Kasumi-1 (cell line): ENCODE measurements at regions not wholly inside any gene's neighbourhood (a gene's known extent, or its start where the extent isn't known, plus 50 kb on each side); places are given as distances from the start of the nearest gene placed in this dataset.
A peak's percentile ranks its signal among the peaks of the same experiment; 100 is the strongest.

Experiments
- DNase-seq, 2 experiments: peaks; one replicate each; lab custom pipeline; 2025; lab: John Stamatoyannopoulos, UW

DNA sequence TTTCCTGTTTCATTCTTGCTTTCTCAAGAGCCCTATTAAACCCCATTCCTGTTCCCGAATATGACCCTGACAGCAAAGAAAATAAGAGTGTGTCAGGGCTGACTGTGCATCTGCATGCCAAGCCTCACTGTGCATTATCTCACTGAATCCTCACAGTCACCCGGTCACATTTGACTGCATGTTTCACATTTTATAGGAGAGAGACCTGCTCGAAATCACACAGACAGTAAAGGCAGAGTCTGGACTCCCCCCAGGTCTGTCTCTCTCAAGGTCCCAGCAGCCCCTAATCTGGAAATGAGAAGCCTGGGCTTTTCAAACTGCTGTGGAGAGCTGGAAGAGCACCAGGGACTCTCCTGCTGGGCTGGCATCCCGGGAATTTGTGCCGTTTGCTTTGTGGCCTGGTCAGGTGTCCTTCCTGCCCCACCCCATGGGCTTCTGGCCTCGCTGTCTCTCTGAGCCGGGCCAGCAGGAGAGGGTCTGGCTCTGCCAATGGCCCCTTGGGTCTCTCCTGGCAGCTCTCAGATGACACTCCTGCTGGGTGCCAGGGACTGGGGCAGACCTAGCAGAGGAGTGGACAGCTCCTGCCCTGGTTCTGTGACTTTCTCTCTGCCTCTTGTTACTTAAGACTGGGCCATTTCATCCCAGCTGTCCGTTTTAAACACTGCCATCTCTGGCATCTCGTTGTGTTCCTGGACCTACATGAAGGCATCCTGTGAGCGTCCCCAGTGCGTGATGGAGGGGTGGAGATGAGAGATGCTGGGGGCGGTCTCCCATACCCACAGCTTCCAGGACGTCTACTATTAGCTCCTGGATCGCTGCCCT is 173.6 kb downstream of the ARHGAP12 start:
- no peak for DNase-seq

DNA sequence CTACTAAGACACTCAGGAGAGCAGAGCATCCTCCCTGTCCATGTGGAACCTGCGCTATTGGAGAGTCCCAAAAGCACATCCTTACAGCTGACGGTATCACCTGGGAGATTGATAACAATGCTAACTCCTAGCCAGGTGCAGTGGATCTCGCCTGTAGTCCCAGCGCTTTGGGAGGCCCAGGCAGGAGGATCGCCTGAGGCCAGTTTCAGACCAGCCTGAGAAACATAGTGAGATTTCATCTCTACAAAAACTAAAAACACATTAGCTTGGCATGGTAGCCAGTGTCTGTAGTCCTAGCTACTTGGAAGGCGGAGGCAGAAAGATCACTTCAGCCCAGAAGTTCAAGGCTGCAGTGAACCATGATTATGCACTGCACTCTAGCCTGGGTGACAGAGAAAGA is 174.9 kb downstream of the ARHGAP12 start:
- no peak for DNase-seq

DNA sequence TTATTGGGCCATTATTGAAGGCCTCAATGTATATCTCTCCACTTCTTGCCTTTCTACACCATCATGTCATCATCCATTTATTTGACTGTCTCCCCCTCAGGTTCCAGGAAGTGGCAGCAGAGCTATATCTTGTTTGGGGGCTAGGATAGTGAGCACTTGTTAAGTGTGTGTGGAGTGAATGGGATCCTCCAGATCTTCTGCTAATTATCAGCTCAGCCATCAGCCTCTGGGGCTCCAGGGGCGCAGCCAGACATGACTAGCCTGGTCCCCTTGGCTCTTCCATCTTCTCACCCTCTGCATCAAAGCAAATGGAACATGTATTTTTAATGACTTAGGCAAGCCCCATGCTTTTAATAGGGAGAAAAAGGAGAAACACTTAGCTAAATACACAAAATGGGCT is 176.5 kb downstream of the ARHGAP12 start:
- no peak for DNase-seq

DNA sequence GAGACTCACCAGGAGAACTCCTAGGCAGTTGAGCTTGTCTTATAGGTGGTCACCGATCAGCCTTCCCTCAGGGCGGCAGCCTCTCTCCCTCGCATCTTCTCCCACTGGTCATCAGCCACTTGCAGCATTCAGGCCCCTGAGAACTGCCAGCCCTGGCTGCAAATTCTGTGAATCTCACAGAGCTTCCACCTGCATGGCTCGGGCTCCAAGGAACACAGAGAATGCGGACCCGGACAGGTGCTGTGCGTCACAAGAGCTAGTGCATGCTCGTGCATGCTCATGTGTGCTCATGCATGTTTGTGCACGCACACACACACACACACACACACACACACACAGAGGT is 176.9 kb downstream of the ARHGAP12 start:
- no peak for DNase-seq

DNA sequence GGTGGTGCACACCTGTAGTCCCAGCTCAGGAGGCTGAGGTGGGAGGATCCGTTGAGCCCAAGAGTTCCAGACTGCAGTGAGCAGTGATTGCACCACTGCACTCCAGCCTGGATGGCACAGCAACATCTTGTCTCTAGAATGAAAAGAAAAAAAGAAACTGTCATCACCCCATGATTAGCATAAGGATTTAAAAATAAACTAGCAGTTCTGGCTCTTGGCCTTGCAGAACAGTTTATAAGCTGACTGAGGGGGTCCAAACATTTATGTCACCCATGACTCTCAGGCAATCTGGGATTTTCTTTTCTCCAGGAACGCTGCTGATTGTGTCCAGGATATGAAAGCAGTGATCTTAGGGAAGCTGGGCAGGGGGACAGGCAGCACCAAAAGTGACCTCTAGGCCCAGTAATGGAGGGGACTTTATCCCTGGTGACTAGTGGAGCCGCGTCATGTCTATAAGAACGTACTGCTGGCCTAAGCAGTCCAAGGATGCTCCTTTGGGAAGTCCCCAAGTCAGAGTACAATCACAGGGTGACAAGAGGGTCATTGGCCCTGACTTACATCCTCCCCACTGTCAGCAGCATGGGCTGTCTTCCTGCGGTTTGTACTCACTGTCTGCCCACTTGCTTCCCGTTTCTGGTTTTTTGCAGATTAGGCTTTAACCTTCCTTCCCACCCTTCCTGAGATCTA is 177.4 kb downstream of the ARHGAP12 start:
- DNase-seq: peak; percentile 84 to 91

DNA sequence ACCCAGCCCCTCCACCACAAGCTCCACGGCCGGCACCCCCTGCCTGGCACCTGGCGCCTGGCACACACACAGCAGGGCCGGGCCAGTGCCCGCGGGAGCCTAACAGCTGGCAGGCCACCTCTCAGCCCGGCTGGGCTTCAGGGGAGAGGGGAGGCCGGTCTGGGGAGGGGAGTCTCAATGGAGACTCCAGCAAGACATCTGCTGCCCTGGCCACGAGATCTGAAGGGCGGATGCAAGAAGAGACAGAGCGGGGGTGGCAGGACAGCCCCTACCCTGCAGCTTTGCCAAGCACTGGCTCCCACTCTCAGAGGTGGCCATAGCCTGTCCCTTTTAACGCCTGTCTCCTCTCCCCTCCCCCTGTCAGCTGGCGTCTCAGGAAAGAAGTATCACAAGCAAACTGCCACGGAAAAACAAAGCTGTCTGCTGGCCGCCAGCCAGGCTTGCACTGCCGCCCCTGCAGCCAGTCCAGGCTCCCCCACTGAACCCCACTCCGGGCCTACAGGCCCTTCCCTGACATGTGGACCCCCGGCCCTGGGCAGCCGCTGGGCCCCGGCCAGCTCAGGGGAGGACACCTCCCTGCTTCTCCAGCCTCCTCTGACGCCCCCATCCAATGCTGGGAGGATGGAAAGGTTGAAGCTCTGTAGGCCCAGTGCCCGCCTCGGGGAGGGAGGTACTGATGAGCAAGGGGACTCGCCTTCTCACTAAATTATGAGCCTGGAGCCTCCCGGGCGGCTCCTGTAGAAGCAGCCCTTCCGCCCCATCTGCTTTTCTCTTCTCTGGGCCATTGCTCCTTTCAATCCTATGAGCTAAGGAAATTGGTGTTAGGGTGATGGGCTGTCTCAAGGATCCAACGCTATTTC is 178.4 kb downstream of the ARHGAP12 start:
- no peak for DNase-seq

DNA sequence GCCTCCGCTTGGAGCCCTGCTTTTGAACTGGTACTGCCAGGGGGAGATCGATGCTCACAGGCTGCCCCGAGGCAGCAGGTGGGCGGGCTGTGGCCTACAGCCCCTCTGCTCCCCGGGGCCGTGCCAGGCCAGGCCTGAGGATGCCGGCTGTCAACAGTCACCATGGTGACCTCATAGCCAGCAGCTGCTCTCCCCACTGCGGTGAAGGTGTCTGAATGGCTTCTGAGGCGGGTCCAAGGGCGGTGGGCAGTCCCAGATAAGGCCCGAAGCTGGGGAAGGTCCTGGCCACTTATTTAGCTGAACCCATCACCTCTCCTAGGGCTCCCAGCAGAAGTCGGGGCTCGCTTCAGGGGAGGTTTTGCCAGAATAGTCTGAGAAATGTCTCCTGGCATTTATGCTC is 179.3 kb downstream of the ARHGAP12 start:
- DNase-seq: no peak

DNA sequence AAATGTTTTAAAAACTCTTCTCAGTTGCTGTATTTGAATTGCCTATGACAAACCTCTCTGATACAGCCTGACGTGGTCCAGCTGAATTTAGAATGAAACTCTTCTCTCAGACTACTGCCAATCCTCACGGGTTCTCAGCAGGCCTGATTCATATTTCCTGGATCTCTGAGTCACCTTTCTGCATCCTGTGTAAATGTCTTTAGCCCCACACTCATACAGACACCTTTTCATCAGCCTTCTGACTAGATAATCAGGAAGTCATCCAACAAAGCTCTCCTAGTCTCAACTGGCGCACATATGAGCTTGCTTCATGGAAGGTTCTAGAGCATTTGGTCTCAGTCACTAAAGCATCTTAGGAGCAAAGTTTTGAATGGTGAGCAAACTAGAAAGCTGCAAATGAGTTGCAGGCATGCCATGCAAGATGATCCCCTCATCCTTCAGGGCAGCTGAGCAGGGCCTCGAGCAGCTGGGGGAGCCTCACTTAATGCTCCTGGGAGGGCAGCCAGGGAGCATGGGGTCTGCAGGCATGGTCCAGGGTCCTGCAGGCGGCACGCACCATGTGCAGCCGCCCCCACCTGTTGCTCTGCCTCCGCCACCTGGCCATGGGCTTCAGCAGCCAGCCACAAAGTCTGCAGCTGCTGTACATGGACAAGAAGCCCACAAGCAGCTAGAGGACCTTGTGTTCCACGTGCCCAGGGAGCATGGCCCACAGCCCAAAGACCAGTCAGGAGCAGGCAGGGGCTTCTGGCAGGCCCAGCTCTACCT is 182.8 kb downstream of the ARHGAP12 start:
- peak; percentile 27 to 43 for DNase-seq

DNA sequence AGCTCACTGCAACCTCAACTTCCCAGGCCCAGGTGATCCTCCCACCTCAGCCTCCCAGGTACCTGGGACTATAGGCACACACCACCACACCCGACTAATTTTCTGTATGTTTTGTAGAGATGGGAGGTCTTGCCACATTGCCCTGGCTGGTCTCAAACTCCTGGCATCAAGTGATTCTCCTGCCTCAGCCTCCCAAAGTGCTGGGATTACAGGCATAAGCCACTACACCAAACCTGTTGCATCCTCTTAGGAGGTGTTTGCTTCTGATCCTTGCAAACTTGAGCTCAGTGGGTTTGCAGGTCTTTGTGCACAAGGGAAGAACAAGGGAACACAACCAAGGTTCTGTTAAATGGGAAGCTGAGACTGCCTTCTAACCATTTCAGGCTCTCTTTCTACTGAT is 184.6 kb downstream of the ARHGAP12 start:
- no peak for DNase-seq

DNA sequence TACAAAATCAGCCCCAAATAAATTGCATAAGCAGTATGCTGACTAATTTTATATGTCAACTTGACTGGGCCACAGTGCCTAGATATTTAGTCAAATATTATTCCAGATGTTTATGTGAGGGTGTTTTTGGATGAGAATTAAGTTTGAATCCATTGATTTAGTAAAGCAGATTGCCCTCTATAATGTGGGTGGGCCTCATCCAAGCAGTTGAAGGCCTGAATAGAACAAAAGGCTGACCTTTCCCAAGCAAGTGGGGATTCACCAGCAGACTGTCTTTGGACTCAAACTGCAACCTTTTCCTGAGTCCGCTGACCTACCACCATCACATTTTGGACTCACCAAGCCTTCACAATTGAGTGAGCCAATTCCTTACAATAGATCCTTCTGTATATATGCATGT is 186.4 kb downstream of the ARHGAP12 start:
- no peak for DNase-seq

DNA sequence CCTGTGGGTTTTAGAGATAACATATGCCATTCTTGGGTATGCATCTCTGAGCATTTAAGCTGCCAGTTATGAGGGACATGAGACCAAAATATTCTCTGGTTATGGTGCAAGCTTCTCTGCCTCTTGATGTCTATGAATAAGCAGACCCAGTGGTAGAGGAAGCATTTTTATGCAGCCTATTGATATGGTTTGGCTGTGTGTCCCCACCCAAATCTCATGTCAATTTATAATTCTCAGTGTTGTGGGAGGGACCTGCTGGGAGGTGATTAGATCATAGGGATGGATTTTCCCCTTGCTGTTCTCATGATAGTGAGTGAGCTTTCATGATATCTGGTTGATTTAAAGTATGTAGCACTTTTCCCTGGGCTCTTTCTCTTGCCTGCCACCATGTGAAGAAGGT is 187.2 kb downstream of the ARHGAP12 start:
- DNase-seq: no peak

DNA sequence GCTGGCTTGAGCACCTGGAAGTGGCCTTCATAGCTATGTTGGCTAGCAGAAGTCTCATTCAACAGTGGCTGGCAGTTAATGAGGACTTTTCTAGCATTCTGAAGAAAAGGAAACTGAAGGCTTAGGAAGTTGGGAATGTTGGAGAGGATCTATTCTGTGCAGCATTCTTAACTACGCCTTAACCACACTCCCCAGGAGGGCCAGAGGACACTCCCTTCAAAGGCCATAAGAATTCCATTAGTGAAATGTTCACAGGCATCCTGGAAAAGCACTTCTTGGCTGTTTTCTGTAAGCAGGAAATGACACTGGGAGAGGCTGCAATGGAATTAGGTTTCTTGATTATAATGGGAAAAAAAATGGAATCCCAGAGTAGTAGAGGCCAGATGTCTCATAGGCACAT is 188.9 kb downstream of the ARHGAP12 start:
- DNase-seq: no peak

DNA sequence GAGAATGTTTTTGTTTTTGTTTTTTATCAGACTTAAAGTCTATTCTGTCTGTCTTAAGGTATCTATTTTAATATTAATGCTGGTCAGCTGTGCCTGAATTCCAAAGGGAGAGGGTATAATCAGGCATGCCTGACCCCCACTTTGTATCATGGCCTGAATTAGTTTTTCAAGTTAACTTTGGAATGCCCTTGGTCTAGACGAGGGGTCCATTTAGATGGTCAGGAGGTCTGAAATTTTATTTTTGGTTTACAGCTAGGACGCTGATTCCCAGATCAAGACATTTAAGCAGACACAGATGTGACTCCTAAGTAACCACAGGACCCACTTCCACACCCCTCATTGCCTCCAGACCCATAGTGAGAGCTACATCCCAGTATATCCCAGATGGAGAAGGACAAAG is 189.5 kb downstream of the ARHGAP12 start:
- no peak for DNase-seq

DNA sequence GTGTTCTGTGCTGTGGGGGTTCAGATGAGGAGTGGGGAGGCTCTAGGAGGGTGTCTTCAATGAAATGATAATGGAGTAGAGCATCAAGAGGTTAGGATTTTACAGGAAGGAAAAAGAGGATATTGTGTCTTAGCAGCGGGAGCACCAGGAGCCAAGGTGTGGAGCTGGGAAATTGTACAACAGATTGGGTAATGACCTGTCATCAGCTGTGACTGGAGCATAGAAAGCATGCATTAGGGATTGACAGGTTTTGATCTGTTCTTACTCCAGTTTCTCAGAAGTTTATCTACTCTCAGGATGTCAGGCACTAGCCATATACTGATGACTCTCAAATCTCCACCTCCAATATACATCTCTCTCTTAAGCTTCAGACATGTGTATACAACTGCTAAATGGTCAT is 196.9 kb downstream of the ARHGAP12 start:
- no peak for DNase-seq

DNA sequence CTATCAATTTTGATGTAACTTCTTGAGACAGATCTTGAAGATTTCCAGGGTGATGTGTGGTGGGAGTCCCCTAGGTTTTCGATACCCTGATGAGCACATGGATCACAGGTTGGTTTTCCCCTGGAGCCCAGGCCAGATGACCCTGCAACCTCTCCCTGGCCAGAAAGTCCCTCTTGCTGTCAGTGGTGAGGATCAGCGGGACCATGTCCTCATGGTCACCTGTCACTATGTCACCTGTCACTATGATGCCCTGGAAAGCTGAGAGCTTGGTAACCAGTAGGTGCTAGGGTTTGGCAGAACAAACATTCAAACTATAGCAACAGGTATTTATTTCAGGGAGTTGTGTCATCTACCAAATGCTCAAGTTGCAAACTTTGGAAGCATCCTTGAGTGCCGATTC is 197.9 kb downstream of the ARHGAP12 start:
- DNase-seq: no peak

DNA sequence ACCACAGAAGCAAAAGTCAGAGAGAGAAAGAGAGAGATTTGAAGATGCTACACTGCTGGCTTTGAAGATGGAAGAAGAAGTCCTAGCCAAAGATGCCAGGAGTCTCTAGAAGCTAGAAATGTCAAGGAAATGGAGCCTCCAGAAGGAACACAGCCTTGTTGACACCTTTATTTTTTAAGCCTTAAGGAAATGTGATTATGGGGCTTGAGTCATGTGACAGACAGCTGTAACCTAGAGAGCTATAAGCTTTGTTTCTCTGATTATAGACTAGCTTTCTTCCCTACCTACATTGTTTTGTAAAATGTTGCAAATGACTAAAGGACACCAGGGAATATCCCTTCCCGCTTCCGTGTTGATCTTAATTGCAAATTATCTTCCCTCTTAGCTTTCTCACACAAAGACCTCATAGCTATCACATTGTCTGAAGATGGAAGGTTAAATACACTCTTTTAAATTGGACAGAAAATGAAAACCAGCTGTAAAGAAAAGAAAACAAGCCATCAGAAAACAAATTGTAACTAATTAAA is 199.9 kb downstream of the ARHGAP12 start:
- DNase-seq: no peak

DNA sequence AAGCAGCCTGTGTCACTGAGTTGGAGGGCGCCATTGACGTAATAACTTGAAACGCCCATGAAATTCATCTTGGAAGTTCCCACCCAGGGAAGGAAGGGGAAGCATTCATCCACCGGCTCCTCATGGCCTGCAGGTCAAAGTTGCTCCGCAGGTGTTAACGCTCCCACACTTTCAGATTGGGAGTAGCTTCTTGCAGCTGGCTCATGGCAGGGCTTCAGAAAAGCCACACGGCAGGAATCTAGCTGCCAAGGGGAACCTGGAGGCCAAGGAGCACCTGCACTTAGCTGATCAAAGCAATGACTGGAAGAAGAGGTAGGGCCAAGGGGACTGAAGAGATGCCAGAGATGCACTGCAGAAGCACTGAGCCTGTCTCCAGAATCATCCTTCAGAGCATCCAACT is 203.2 kb downstream of the ARHGAP12 start:
- DNase-seq: no peak

DNA sequence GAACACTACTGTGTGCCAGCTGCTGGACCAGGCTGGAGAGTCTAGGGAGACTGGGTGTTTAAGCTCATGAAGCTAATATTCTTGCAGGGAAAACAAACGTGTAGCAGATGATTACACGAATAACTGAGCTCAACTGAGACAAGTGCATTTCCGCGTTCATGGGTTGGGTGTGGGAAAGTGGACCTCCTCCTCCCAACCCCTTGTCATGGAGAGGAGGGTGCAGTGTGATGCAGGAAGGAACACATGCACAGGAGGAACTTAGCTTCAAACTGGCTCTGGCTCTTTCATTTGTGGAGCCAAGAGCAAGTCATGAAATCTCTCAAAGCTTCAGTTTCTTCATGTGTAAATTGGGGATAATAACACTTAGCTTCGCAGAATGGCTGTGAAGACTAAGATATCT is 204.3 kb downstream of the ARHGAP12 start:
- no peak for DNase-seq

DNA sequence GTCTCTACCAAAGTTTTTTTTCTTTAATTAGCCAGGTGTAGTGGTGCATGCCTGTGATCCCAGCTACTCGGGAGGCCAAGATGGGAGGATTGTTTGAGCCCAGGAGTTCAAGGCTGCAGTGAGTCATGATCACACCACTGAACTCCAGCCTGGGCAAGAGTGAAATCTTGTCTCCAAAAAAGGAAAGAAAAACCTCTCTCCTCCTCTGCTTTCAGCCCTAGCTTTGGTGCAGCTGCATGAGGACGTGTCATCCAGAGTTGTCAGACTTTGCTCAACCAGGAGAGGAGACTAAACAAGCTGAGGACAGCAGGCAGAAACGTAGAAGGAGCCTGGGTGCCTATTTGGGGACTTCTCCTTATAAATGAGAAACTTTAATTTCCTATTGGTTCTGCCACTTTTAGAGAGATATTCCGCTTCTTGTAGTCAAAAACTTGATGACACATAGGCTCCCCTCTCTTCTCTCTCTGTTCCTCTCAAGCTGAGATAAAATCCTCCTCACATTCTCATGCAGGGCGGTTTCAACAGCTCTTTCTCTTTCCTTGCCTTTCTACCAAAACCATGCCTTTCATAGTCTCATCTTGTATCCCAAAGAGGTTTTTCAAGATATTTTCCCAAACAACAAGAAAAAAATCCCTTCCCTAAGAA is 205.4 kb downstream of the ARHGAP12 start:
- DNase-seq: peak in 1 of 2 experiments; percentile 15

DNA sequence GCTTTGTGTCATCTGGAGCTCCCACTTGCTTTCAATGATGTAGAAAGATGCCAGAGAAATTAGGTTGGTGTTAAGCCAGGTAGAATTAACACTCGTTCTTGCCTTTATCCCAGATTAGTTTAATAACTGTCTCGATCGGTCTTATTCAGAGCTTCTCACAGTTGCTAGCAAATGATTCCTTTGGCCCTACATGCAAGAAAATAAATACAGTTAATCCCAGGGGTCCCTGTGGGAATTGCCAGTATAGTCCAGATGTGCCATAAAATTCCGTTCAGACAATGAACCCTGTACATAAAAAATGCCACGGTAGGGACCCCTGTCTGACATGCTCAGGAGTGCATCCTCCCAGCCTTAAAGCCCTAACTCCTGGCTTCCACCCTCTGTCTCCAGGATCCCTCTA is 207.5 kb downstream of the ARHGAP12 start:
- no peak for DNase-seq

DNA sequence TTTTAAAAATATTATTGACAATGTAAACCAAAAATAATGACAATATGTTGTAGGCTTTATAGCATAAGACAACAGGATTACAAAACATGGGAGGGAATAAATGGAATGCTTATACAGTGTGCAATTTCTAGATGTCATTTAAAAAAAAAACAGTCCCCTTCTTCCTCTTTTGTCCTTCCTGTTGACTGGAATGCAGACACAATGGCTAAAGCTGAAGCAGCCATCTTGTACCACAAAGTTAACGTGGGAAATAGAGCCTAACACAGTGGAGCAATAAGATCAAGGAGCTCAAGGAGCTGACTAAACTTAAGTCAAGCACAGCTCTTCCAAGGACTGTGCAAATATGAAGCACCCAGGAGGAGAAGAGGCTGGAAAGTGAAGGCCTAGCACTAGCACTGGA is 208.1 kb downstream of the ARHGAP12 start:
- DNase-seq: no peak
